GM18508 (cell line): ENCODE measurements at regions not wholly inside any gene's neighbourhood (a gene's known extent, or its start where the extent isn't known, plus 50 kb on each side); places are given as distances from the start of the nearest gene placed in this dataset.

Source experiments
- ATAC-seq: cut with Tn5 transposase; IDR thresholded peaks from one replicate; pipeline ENCODE4 v1.9.1; 2021; ENCODE audit warnings: moderate number of reproducible peaks; ENCODE audit not compliant: insufficient read depth, unreplicated experiment

DNA sequence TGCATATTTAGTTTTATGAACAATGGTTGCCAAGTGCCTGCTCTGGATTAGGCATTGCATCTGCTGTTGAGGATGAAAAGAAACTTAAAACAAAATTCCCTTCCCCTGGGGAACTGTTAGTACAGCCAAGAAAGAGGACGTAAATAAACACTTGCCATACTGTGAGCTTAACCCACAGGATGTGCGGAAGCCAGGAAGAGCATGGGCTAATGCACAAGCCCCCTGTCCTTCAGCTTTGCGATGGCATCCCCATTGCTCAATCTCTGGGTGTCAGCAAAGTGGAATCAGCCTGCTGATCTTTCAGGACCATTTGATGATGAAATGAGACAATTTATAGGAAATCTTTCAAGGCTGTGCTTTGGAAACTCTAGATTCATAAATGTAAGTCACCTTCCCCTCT is 399.9 kb upstream of the IGFBP3 start:
- no peak for ATAC-seq

DNA sequence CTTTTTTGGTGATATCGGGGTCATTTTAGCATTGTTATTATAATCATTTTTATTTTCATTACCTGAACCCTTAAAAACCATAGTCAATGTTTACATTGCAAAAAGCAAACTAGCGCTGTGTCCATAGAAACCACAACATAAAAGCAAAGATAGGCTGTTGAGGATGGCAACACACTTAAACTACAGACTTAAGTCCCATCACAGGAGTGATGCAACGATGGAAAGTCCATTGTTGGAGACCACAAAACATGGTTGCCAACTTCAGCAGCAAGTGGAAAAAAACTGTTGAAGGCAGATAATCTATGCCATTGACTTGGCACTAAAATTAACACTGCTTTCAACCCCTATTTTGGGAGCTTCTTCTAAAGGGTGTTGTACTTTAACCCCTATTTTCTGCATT is 398.8 kb upstream of the IGFBP3 start:
- ATAC-seq = no peak

GRCh38 chr7:46318276-46318675 is 397.2 kb upstream of the IGFBP3 start:
- ATAC-seq = no peak

- ATAC-seq = no peak
Observed at GRCh38 chr7:46317256-46317655, 396.2 kb upstream of the IGFBP3 start.

- ATAC-seq = no peak
Observed at GRCh38 chr7:46315891-46316290, 394.8 kb upstream of the IGFBP3 start.

GRCh38 chr7:46301677-46302076 is 380.6 kb upstream of the IGFBP3 start:
- ATAC-seq = no peak

GRCh38 chr7:46297515-46297914 is 376.4 kb upstream of the IGFBP3 start:
- ATAC-seq = no peak

DNA sequence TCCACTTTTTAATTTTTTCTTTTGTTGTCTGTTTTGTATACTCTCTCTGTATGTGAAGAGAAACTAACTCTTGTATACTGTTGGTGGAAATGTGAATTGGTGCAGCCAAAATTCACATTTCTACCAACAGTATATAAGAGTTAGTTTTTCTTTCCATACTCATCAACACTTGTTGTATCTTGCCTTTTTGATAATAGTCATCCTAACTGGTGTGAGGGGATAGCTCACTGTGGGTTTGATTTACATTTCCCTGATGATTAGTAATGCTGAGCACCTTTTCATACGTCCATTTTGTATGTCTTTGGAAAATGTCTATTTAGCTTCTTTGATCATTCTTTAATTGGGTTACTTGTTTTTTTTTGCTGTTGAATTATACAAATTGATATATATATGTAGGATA is 375.5 kb upstream of the IGFBP3 start:
- ATAC-seq = no peak

DNA sequence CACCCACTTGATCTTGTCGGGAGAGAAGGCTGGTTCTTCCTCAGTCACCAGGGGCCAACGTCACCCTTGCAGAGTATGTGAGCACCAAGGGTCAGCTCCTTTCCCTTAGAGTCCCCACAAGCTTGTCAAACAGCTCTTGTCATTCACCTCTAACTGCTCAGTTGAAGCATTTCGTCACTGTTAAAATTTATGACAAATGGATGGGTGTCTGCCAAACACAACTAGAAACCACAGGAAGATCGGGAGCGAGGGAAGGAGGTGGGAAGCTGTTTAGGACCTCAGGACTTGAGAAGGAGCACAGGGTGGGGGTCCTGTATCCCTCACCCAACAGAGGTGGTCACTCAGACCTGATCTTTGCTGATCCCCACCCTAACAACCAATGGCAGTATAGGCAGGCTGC is 373.3 kb upstream of the IGFBP3 start:
- no peak for ATAC-seq

DNA sequence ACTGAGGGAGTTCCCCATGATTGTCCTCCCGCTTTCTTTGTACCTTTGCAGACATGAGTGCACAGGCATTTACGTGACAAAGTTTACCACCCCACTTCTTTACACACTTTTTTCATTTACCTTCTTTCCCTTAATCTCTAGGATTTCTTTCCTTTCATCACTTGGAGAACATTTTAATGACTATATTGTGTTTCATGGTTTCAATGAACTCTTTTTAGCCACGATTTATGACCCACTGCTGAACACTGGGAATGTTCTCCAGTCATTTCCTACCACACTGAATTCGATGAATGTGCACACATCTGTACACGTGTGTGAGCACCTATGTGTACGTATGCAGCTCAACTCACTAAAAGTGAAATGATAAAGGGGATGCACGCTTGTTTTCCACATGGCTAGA is 371.7 kb upstream of the IGFBP3 start:
- ATAC-seq = no peak

- peak; percentile 49 for ATAC-seq
Observed at GRCh38 chr7:46291601-46292150, 370.6 kb upstream of the IGFBP3 start.

GRCh38 chr7:46291050-46291438 is 370.0 kb upstream of the IGFBP3 start:
- ATAC-seq = no peak

- no peak for ATAC-seq
Observed at GRCh38 chr7:46290374-46291049, 369.4 kb upstream of the IGFBP3 start.

DNA sequence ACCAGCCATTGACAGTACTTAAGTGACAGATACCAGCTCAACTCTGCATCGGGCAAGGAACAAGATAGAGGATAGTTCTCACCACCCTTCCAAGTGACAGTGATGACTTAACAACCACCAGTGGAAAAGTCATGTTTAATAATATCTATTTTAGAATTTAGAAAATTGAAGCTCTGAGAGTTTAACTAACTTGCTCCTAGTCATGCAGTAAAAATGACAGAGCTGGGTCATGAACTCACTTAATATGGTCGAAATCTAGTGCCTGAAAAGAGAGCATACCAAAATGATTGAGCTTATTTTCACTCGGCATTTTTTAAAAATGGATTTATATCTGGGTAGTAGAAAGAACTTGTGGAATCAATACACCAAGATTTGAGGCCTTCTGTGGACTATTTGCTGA is 367.8 kb upstream of the IGFBP3 start:
- ATAC-seq = no peak

DNA sequence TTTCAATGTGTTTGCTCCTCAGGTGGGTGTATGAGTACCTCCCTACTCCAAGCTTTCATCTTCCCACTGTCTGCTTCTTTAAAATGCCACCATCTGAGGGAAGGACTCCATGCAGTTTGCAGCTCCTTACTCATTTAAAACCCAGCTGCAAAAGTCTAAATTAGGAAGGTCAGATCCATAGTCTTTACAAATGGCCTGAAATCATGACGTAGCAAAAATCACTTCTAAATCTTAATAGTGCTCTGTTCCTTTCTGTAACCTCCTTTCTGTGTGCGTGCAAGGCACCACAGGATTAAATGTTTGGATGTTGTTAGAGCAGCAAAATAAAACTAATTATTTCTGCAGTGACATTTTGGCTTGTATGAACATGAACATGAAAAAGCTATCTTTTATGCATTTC is 366.9 kb upstream of the IGFBP3 start:
- ATAC-seq = no peak

- ATAC-seq = no peak
Observed at GRCh38 chr7:46286957-46287356, 365.9 kb upstream of the IGFBP3 start.

- no peak for ATAC-seq
Observed at GRCh38 chr7:46286356-46286755, 365.3 kb upstream of the IGFBP3 start.

DNA sequence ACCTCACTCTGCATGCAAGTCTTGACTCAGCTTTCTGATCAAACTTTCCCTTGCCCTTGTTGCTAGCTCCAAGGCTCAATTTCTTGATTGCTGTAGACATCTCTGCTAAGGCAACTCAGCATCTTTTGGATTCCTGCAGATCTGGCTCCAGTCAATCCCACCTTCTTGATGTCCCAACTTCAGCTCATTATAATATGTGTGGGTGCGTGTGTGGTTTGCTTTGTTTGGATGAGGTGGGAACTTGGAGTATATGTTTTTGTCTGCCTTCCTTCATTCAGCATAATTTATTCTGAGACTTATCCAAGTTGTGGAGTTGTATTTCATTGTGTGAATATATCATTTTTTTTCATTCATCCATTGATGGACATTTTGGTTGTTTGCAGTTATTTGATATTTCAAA is 364.8 kb upstream of the IGFBP3 start:
- no peak for ATAC-seq

DNA sequence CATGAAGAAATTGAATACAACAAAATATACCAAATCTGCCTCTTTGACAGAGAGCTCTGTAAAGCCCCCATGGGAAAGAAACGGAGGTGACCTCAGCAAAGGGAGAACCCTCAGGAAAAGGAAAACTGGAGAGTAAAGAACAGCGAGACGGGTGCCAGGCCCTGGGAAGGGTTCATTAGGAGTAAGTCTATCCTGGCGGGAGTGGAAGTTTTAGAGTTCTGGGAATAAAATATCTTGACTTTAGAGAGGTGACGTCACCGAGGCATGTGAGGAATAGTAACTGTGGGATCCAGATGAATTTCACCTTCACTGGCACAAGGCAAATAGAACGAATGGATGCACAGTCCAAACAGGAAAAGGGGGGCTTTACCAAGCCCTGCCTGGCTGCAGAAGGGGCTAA is 362.8 kb upstream of the IGFBP3 start:
- ATAC-seq = no peak

- no peak for ATAC-seq
Observed at GRCh38 chr7:46282155-46282554, 361.1 kb upstream of the IGFBP3 start.

GRCh38 chr7:46281071-46281470 is 360.0 kb upstream of the IGFBP3 start:
- ATAC-seq = no peak

- no peak for ATAC-seq
Observed at GRCh38 chr7:46279290-46279689, 358.2 kb upstream of the IGFBP3 start.

- ATAC-seq = no peak
Observed at GRCh38 chr7:46264646-46265045, 343.6 kb upstream of the IGFBP3 start.
